NCI-H1105 treated with DMSO at 0.1 percent for 48 hours (cell line): ENCODE measurements at regions not wholly inside any gene's neighbourhood (a gene's known extent, or its start where the extent isn't known, plus 50 kb on each side); places are given as distances from the start of the nearest gene placed in this dataset.
A peak's percentile ranks its signal among the peaks of the same experiment; 100 is the strongest.

ENCODE experiments used
- DNase-seq: peaks from one replicate; lab custom pipeline; 2025; lab: John Stamatoyannopoulos, UW

- DNase-seq: no peak
These were observed 171.8 kb upstream of the GPR26 start for GRCh38 chr10:123494301-123494808.

GRCh38 chr10:123496375-123496774, 169.8 kb upstream of the GPR26 start:
- peak; percentile 48 for DNase-seq

- DNase-seq: peak; percentile 1
These were observed 169.0 kb upstream of the GPR26 start for GRCh38 chr10:123496996-123497660.

GRCh38 chr10:123500110-123500509, 166.0 kb upstream of the GPR26 start:
- no peak for DNase-seq

- no peak for DNase-seq
These were observed 165.0 kb upstream of the GPR26 start for GRCh38 chr10:123501148-123501547.

- DNase-seq: peak; percentile 3
These were observed 163.2 kb upstream of the GPR26 start for GRCh38 chr10:123502983-123503382.

GRCh38 chr10:123506455-123506854, 159.7 kb upstream of the GPR26 start:
- DNase-seq: no peak

GRCh38 chr10:123507298-123507697, 158.9 kb upstream of the GPR26 start:
- peak; percentile 43 for DNase-seq

GRCh38 chr10:123509338-123509737, 156.8 kb upstream of the GPR26 start:
- no peak for DNase-seq

- DNase-seq: peak; percentile 89
These were observed 153.0 kb upstream of the GPR26 start for GRCh38 chr10:123512901-123513775.

- DNase-seq: no peak
These were observed 152.3 kb upstream of the GPR26 start for GRCh38 chr10:123513870-123514269.

GRCh38 chr10:123514996-123515395, 151.2 kb upstream of the GPR26 start:
- DNase-seq: no peak

- DNase-seq: no peak
These were observed 150.5 kb upstream of the GPR26 start for GRCh38 chr10:123515661-123516060.

- no peak for DNase-seq
These were observed 149.9 kb upstream of the GPR26 start for GRCh38 chr10:123516291-123516690.

GRCh38 chr10:123517426-123517825, 148.7 kb upstream of the GPR26 start:
- DNase-seq: no peak

- no peak for DNase-seq
These were observed 148.3 kb upstream of the GPR26 start for GRCh38 chr10:123517901-123518300.

- DNase-seq: no peak
These were observed 147.4 kb upstream of the GPR26 start for GRCh38 chr10:123518765-123519164.

GRCh38 chr10:123519861-123520260, 146.3 kb upstream of the GPR26 start:
- no peak for DNase-seq

GRCh38 chr10:123521076-123521475, 145.1 kb upstream of the GPR26 start:
- DNase-seq: no peak

GRCh38 chr10:123521556-123521955, 144.6 kb upstream of the GPR26 start:
- DNase-seq: no peak

- no peak for DNase-seq
These were observed 143.3 kb upstream of the GPR26 start for GRCh38 chr10:123522702-123523312.

- DNase-seq: no peak
These were observed 142.3 kb upstream of the GPR26 start for GRCh38 chr10:123523833-123524232.
